Bronchial epithelial cell (primary cell): ENCODE measurements at regions not wholly inside any gene's neighbourhood (a gene's known extent, or its start where the extent isn't known, plus 50 kb on each side); places are given as distances from the start of the nearest gene placed in this dataset.
A peak's percentile ranks its signal among the peaks of the same experiment; 100 is the strongest.

Source experiments
- DNase-seq: peaks from one replicate; pipeline ENCODE4 v3.0.0-alpha.2; 2010; ENCODE audit warnings: low read depth
- FAIRE-seq: peaks from 2 replicates; lab custom pipeline; 2011; peaks lifted over from hg19 to GRCh38; lab: Jason Lieb, UNC
- H3K27me3 ChIP-seq: 2 replicates; pipeline ENCODE4 v1.5.1; 2011; ENCODE audit warnings: low read length; ENCODE audit not compliant: control insufficient read depth, insufficient read depth
- H3K36me3 ChIP-seq: 2 replicates; pipeline ENCODE4 v1.5.1; 2011; ENCODE audit warnings: low read length; ENCODE audit not compliant: control insufficient read depth, insufficient read depth
- H3K4me3 ChIP-seq: 2 replicates; pipeline ENCODE4 v1.5.1; 2011; ENCODE audit warnings: mild to moderate bottlenecking, low read depth, low read length, control low read depth
- CTCF ChIP-seq: IDR thresholded peaks from 2 replicates; pipeline ENCODE4 v1.5.1; 2011; ENCODE audit warnings: mild to moderate bottlenecking, moderate library complexity, low read length, control low read depth, inconsistent platforms; ENCODE audit not compliant: insufficient read depth, severe bottlenecking

- FAIRE-seq (no peak), DNase-seq (no peak)
- Histone ChIP-seq H3K4me3 (no peak overlapping the region), H3K36me3 (no peaks in the 10 kb centered on the region), H3K27me3 (no peaks in the 10 kb centered on the region)
- TF ChIP-seq CTCF, result no peak
Observed at GRCh38 chr2:234828382-234829073, 123.3 kb upstream of the SH3BP4 start.

GRCh38 chr2:234827096-234827860, 124.5 kb upstream of the SH3BP4 start:
- TF ChIP-seq CTCF, result no peak
- H3K4me3 ChIP-seq, result no peak overlapping the region
- peak; percentile 29 for DNase-seq
- FAIRE-seq, result no peak
- no peaks in the 10 kb centered on the region for H3K27me3 ChIP-seq
- H3K36me3 ChIP-seq, result no peaks in the 10 kb centered on the region

DNA sequence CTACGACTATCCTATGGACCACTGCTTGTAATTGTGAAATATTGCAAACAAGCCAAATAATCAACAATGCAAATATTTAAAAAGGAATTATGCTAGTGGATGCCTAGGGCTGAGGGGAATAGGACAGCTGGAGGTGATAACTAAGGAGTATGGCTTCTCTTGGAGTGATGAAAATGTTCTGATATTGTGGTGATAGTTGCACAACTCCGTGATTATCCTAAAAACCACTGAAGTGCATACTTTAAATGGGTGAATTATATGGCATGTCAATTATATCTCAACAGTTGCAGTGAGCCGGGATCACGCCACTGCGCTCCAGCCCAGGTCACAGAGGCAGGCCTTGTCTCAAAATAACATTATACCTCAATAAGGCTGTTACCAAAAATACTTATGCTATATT, 125.1 kb upstream of the SH3BP4 start:
- H3K36me3 ChIP-seq, result no peaks in the 10 kb centered on the region
- H3K4me3 ChIP-seq, result no peak overlapping the region
- no peak for FAIRE-seq
- TF ChIP-seq CTCF, result no peak
- DNase-seq, result no peak
- no peaks in the 10 kb centered on the region for H3K27me3 ChIP-seq

GRCh38 chr2:234825616-234826015, 126.2 kb upstream of the SH3BP4 start:
- no peak for DNase-seq
- Histone ChIP-seq H3K36me3 (no peaks in the 10 kb centered on the region), H3K27me3 (no peaks in the 10 kb centered on the region), H3K4me3 (no peak overlapping the region)
- no peak for TF ChIP-seq CTCF
- no peak for FAIRE-seq

GRCh38 chr2:234823877-234824376, 127.9 kb upstream of the SH3BP4 start:
- no peak overlapping the region for H3K4me3 ChIP-seq
- DNase-seq, result peak; percentile 67
- no peak for TF ChIP-seq CTCF
- no peaks in the 10 kb centered on the region for H3K27me3 ChIP-seq
- no peak for FAIRE-seq
- H3K36me3 ChIP-seq, result no peaks in the 10 kb centered on the region
